Activated CD4-positive, alpha-beta T cell treated with anti-CD3 and anti-CD28 coated beads for 1 hour (primary cell): ENCODE measurements at regions not wholly inside any gene's neighbourhood (a gene's known extent, or its start where the extent isn't known, plus 50 kb on each side); places are given as distances from the start of the nearest gene placed in this dataset.

Experiments used
- DNase-seq: peaks from one replicate; pipeline ENCODE4 v3.0.0-alpha.2; 2020

DNA sequence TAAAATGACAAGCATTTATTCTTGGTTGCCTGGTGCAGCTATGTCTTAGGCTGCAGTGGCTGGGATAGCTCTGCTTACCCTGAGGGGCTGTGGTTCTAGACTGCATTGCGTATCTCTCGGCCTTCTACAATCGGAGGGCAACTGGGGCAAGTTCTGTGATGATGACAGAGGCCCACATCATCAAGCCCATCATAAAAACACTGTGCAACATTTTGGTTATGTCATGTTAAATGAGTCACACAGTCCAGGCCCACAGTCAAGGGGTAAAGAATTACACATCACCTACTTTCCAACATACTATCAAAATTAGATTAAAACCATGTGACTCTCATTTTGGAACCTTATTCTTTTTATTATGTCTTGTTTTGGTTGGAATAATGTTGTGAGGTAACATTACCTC lies 120.2 kb upstream of the GUCY1A1 start:
- DNase-seq, result no peak

DNA sequence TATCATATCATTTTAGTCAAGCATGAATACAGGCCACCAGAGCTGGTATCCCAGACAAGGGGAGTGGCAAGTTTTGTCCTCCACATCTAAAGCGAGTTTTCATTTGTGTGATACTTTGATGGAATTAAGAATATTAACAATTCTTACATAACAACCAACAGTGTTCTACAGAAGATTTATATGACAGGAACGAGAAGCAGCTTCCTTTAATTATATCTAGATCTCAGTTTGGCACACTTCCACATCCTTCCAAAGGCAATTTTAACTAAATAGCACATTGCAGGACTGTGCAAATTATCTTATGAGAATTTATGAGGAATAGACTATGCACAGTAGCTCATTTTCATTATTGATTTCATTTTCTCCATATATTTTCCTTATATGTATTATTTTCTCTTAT lies 121.2 kb upstream of the GUCY1A1 start:
- no peak for DNase-seq

DNA sequence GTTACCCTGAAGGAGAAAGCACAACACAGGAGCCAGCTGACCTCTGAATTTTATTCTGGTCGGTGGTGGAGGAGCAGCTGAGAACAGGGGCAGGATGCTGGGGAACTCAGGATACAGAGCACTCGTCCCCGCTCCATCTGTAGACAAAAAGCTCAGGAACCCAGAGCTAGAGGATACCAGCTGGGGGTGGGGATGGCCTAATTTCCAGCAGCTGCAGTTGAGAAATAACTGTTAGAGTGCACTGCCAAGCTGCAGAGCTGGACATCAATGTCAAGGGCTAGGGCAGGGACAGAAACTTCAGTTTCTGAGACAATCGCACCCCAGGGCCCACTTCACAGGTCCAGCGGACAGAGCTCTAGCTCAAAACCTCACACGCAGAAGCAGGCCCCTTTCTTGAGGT lies 122.1 kb upstream of the GUCY1A1 start:
- DNase-seq, result no peak

- DNase-seq, result no peak
These were observed 123.4 kb upstream of the GUCY1A1 start for GRCh38 chr4:155543126-155543765.

- no peak for DNase-seq
These were observed 124.2 kb upstream of the GUCY1A1 start for GRCh38 chr4:155542415-155542814.

DNA sequence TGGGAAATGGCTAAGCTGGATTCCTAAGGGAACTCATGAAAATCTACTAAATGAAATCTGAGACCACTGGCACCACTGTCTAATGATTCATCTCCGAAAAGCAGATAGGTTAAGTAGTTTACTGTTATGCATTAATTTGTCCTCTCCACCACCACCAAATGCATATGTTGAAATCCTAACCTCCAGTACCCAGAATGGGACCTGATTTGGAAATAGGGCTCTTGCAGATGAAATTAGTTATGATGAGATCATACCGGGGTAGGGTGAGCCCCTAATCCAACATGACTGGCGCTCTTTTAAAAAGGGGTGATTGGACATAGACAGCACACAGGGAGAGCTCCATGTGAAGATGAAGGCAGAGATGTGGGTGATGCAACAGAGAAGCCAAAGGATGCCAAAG lies 124.9 kb upstream of the GUCY1A1 start:
- DNase-seq, result no peak

- no peak for DNase-seq
These were observed 126.0 kb upstream of the GUCY1A1 start for GRCh38 chr4:155540698-155541097.

DNA sequence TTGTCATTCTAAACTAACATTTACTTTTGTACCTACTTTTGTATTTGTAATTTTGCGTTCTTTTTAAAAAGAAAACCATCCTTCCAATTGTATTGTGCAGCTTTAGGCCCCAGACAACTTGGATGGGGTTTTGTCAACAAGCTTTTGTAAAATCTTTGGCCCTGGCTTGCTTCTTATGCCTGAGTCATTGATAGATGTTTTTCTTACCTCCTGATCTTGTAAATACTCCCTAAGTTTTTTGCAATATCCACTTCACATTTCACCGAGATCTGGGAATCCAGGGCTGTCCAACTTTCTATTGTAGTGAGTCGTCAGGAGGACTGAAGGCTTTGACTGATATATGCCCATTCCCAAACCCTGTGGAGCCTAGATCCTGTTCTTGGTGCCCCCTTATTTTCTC lies 126.9 kb upstream of the GUCY1A1 start:
- DNase-seq, result no peak

GRCh38 chr4:155535802-155536454 lies 130.7 kb upstream of the GUCY1A1 start:
- DNase-seq, result no peak

DNA sequence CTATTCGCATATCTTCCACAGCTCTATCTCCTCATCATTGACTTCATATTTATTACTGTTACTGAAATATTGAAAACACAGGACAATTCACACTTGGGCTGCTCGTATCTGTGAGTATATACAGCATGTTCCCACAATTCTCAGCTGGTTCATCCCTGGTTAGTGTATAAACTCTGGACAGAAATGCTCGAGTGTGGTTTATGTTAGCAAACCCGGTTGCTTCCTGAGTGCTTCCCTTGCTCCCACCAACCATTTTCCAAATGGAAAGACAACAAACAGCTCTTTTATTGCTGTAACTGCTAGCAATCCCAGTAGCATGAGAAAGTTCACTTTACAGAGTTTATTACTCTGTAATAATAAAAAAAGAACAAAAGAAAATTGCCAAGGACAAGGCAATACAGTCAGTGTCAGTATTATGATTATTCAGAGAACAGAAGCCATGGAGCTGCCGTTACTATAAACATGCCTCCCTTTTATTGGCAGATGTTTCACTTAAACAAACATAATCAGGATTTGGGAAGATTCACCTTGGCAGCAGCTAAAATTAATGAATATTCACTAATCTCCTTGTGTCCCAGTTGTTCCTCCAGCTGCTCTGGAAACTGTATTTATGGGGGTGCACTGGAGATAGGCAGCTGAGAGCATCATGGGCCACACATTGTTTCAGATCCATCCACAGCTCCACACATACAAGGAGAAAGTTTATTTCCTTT lies 134.1 kb upstream of the GUCY1A1 start:
- no peak for DNase-seq

DNA sequence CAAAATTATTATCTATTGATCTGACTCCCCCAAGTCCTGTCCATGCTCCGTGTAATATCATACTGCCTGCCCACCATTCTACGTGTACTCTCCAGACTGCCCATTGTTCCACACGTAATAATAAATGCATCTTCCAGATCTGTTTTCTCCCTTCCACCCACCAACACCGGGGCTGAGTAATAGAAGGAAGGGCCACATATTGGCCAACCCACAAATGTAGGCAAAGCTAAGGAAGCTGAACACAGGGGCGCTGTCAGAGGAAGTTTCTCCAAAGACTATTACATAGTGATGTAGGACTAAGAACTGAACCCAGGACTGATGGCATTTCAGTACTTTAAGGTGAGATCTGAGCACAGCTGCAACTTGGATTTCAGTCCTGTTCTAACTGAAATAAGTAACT lies 135.8 kb upstream of the GUCY1A1 start:
- no peak for DNase-seq

DNA sequence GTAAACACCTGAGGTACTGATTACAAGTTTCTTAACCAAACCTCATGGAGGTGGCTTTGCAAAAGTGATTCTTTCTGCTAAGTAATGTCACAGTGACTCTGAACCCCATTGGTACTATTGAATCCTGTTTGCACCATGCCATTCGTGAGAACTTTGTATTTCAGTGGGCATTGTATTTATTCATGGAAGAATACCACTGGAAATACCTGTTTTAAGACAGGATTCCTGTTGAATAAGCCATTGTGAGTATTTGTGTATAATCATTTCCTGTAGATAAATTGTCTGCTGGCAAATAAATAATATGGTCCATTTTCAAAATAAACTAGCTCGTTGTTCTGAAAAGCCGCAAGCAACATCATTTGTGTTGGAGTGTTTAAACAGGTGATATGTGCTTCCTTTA lies 136.4 kb upstream of the GUCY1A1 start:
- no peak for DNase-seq

GRCh38 chr4:155529716-155530115 lies 136.9 kb upstream of the GUCY1A1 start:
- DNase-seq, result no peak

DNA sequence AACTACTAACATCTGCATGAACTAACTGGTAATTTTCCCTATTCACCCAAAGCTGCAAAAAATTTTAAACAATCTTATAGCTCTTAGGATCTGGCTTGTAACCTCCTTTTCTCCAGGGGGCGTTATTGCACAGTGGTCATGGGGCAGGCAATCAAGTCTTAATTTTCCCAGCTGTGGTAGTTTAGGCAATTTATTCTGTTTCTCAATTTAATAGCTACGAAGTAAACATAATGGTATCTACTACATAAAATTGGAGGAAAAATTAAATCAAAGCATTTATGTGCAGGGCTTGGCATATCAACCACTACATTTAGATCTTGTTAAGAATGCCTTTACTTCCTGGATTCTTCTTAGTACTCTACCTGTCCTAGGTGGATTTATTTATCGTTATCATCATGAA lies 137.4 kb upstream of the GUCY1A1 start:
- no peak for DNase-seq

DNA sequence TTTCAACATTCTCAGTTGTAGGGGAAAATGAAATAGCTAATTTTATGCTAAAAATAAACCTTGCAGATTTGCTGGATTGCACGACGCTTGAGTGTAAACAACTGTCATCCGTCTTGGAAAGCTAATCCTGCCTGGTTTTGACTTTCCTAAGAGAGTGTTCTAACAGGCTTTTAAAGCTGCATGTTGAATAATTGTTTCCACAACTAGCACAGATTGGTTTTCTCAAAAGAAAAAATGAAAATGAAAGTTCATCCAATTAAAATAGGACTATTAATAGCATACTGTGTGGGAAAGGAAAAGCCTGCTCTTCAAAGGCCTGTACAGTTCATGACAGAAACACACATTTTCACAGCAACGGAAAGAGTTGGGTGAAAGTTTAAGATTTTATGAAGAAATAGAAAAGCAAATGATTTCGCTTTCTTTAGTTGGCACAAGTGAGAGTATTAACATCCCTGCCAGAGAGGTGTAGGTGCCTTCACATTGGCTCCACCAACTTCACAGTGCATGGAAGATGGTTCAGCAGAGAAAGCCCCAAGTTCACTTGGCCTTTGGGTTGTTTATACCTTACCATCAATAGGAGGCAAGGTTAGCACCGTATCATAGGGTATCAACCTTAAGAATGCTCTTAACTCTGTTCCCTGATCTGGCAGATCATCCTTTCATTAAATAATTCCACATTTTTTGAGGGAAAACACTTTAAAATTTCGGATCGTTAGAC lies 140.0 kb upstream of the GUCY1A1 start:
- DNase-seq, result no peak

DNA sequence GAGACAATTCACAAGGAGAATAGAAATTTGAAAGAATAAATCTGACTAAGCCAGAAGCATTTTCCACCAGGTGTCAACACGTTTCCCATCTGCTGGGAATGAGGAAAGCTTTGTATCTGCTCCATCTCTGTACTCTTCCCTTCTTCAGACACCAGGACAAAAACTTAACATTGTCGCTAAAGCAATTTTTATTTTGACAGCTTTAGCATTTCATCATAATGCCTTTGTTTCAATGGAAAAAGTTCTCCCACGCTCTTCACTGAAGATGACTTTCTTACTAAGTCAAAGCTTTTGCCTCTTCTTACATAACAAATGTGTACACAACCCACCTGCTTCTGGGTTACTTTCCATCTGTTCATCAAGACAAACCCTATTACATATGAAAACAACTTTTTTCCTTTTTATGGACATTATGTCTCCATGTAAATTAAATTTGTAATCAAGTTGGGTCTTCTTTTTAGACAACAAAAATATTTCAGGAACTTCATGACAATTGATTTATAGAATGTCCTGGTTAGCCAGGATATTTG lies 141.7 kb upstream of the GUCY1A1 start:
- DNase-seq, result no peak

GRCh38 chr4:155523358-155523757 lies 143.3 kb upstream of the GUCY1A1 start:
- no peak for DNase-seq

DNA sequence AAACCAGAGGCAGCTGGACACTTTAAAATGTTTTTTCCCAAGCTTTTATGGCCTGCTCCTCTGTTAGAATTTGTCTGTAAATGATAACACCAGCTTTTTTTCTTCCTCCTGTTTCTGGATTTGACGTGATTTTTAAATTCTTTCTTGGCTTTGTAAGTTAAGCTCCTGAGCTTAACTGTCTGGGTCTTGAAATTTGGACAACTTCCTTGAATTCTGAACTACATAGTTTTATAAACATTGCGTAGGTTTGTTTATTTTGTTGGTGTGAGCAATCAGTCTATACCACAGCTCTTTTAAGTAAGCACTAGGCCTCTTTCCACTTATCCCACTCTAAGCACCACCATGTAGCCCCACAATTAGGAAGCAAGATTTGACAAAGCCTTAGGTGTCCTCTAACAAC lies 144.4 kb upstream of the GUCY1A1 start:
- no peak for DNase-seq

- DNase-seq, result no peak
These were observed 144.6 kb upstream of the MAP9 start for GRCh38 chr4:155521382-155521781.

- DNase-seq, result no peak
These were observed 138.8 kb upstream of the MAP9 start for GRCh38 chr4:155515444-155516075.

GRCh38 chr4:155514628-155515027 lies 137.9 kb upstream of the MAP9 start:
- no peak for DNase-seq

- no peak for DNase-seq
These were observed 136.1 kb upstream of the MAP9 start for GRCh38 chr4:155512817-155513216.

- DNase-seq, result no peak
These were observed 135.3 kb upstream of the MAP9 start for GRCh38 chr4:155512046-155512445.
